GM12872 (cell line): ENCODE measurements at regions not wholly inside any gene's neighbourhood (a gene's known extent, or its start where the extent isn't known, plus 50 kb on each side); places are given as distances from the start of the nearest gene placed in this dataset.

Experiments used
- CTCF ChIP-seq: IDR thresholded peaks from 3 replicates; pipeline ENCODE4 v1.5.1; 2011; ENCODE audit warnings: low read depth, mild to moderate bottlenecking, low read length, moderate library complexity; ENCODE audit not compliant: insufficient read depth

GRCh38 chr15:96764501-96764900 lies 434.0 kb downstream of the NR2F2 start:
- no peak for TF ChIP-seq CTCF

GRCh38 chr15:96764946-96765345 lies 434.4 kb downstream of the NR2F2 start:
- TF ChIP-seq CTCF, result no peak

- TF ChIP-seq CTCF, result no peak
Observed at GRCh38 chr15:96766366-96766765, 435.9 kb downstream of the NR2F2 start.

- TF ChIP-seq CTCF, result no peak
Observed at GRCh38 chr15:96767703-96768434, 437.4 kb downstream of the NR2F2 start.

- TF ChIP-seq CTCF, result no peak
Observed at GRCh38 chr15:96768435-96768789, 437.9 kb downstream of the NR2F2 start.

GRCh38 chr15:96771035-96771434 lies 440.5 kb downstream of the NR2F2 start:
- TF ChIP-seq CTCF, result no peak

- TF ChIP-seq CTCF, result no peak
Observed at GRCh38 chr15:96774216-96774615, 443.7 kb downstream of the NR2F2 start.

- TF ChIP-seq CTCF, result no peak
Observed at GRCh38 chr15:96783746-96784145, 453.2 kb downstream of the NR2F2 start.
